Right forelimb (tissue), 1 donor: ENCODE measurements at regions not wholly inside any gene's neighbourhood (a gene's known extent, or its start where the extent isn't known, plus 50 kb on each side); places are given as distances from the start of the nearest gene placed in this dataset.
"Not testable (repeated sequence)": the region's sequence is repeated elsewhere in the genome, so short reads cannot be mapped to it uniquely, and the experiment has no call there.

Experiments used
- DNase-seq: peaks from one replicate; pipeline ENCODE4 v3.0.0-alpha.2; 2018

DNA sequence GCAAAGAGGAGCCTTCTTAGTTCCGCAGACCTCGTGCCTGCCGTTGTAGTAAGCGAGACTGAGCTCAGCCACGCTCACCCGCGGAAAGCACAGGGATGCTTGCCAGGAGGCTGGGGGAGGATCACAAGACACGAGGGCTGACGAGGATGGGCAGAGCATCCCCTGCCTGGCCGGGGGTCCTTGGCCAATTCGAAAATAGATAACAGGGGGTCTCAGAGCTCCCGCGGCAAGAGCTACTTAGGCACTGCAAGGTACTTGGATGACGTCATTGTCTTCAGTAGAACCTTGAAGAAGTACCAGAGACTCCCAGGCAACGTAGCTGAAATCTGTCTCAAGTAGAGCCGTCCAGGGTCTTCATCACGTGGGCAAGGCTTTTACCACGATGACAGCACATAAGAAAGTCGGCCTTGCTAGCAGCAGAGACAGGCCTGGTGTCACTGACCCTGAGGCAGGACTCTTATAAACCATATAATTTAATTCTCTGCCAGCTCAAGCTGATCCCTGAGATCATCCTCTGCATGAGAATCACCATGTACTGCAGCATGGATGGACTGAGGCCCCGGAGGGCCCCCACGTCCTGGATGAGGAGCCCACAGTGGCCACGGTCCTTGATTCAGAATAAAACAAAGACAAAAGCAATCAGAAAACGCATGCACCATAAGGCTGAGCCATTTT lies 81.9 kb downstream of the TMEM18 start:
- DNase-seq, result no peak

- no peak for DNase-seq
Measured at GRCh38 chr2:594297-594949, 82.8 kb downstream of the TMEM18 start.

- DNase-seq, result no peak
Measured at GRCh38 chr2:593356-594026, 83.7 kb downstream of the TMEM18 start.

GRCh38 chr2:592737-593136 lies 84.5 kb downstream of the TMEM18 start:
- DNase-seq, result no peak

DNA sequence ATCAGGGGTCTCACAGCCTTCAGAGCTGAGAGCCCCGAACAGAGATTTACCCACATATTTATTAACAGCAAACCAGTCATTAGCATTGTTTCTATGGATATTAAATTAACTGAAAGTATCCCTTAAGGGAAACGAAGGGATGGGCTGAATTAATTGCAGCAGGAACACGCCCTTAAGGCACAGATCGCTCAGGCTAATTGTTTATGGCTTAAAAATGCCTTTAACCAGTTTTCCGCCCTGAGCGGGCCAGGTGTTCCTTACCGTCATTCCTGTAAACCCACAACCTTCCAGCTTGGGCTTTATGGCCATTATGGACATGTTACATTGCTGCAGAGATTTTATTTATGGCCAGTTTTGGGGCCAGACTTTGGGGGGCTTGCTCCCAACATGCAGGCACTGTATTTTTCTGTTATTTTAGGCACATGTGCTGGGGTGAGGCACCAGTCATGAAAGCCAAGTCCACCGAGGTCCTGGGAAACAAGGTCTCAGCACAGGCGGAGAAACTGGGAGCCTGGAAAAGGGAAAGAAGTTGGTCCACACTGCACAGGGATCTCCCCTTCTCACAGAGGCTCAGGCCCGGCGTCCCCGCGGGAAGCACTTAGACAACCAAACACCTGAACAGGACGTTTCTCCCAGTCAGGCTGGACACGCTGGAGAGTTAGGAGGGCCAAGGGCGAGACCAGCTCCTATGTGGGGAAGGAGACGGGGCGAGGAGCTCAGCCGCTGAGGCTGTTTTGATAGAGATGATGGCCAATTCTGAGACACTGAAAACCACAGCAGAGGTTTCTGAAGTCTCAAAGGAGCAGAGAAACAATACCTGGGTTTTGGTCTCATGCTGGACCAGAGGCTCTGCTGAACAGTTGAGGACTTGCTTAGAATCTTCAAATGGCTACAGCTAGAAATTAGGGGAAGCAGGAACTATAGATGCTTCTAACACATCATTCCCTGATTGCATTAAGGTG lies 86.7 kb downstream of the TMEM18 start:
- DNase-seq, result no peak

- no peak for DNase-seq
Measured at GRCh38 chr2:589281-590130, 87.7 kb downstream of the TMEM18 start.

GRCh38 chr2:588074-588645 lies 89.0 kb downstream of the TMEM18 start:
- no peak for DNase-seq

GRCh38 chr2:587087-587960 lies 89.9 kb downstream of the TMEM18 start:
- no peak for DNase-seq

DNA sequence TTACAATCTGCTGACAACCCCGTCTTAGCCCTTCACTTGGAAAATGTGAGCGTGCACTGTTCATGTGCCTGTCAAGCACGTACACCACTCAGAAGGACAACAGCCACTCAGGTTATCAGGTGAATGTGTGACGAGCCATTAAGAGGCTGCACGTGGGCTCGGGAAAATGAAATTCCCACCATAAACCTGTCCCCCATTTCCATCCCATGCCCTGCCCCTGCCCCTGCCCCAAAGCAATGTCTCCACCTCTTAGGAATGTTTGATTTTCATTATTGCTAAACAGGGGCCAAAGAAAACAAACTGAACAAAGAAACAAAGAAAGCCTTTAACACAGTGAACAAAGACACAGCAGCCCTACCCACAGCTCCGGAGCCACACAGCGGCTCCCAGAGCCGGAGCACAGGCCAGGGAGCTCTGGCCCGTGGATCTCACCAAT lies 90.5 kb downstream of the TMEM18 start:
- DNase-seq, result no peak

- DNase-seq, result no peak
Measured at GRCh38 chr2:584863-585823, 92.1 kb downstream of the TMEM18 start.

DNA sequence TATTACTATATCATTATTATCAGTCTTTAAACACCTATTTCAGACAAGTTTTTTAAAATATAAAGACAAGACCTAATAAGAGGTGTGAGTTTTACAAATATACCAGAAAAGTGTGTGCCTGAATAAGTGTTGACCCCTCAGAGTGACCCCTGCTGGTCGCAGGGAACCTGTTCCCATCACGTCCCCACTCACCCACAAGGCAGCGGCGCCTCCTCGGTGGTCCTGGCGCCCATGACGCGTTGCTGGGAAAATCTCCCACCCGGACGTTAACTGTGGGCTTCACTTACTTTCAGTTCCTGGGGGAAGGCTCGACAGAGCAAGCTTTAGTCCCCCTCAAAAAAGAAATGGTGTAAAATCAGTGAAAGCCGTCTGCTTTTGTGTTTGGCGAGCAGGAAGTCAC lies 93.5 kb downstream of the TMEM18 start:
- no peak for DNase-seq

DNA sequence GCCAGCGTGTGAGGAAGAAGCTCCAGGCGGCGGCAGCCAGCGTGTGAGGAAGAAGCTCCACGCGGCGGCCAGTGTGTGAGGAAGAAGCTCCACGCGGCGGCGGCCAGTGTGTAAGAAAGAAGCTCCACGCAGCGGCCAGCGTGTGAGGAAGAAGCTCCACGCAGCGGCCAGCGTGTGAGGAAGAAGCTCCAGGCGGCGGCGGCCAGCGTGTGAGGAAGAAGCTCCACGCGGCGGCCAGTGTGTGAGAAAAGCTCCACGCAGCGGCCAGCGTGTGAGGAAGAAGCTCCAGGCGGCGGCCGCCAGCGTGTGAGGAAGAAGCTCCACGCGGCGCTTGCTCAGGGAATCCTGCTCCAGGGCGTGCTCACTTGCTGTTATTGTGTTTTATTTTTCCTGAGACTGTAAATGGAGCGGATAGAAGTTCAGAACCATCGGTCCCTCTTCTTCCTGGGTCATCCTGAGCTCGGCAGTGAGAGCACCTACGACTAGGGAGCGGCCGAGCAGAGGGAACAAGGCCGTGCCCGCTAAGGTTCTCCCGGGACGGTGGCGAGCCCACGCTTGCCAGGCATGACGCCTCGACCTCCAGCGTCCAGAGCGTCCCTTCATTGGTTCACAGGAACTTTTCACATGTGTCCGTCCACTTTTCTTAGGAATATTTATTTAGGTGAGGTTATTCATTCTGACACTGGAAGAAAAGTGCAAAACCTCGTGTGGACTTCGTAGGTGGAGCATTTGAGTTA lies 94.2 kb downstream of the TMEM18 start:
- DNase-seq, result no peak

DNA sequence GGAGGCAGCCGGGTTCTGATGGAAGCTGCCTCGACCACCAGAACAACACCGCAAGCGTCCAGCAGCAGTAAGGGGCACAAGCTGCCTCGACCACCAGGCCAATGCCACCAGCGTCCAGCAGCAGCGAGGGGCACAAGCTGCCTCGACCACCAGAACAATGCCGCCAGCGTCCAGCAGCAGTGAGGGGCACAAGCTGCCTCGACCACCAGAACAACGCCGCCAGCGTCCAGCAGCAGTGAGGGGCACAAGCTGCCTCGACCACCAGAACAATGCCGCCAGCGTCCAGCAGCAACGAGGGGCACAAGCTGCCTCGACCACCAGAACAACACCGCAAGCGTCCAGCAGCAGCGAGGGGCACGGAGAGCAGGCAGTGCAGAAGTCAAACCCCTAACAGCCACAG lies 94.9 kb downstream of the TMEM18 start:
- DNase-seq, result not testable (repeated sequence)

DNA sequence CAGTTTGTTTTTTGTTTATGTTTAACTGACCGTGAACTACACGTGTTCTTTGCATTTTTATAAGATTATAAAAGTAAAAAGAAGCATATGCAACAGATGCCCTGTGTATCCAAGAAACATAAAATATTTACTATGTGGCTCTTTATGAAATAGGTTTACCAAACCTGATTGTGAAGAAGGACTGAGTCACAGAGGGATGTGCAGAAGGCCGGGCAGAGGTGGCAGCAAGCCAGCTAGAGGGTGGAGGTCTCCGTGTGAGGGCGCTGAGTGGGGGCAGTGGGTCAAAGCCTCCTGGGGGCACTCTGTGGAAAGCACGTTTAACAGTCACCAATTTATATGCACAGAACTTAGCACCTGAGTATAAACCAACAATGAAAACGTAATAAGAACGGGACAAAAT lies 97.2 kb downstream of the TMEM18 start:
- no peak for DNase-seq

DNA sequence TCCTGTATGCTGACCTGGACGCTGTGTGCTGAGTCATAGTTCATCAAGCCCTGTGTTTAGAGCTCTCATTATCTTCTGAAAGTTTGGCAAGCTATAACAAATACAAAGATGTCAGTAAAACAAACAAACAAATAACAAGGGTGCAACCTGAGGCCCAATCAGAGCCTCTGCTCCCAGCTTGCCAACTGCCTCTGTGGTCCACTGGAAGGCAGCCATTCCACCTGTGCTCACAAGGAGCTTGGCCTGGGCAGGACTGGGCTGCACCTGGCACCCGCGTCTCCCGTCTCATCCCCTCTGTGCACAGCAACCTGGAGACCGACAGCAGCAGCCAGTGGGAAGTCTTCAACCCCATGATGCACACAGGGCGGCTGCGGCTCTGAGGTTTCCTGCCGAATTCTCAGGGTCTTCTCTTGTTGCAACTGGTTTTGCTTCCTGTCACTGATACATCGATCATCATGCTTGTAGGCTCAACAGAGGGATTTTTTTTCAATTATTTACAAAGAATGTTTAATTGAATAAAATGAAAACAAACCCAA lies 97.8 kb downstream of the TMEM18 start:
- DNase-seq, result no peak

DNA sequence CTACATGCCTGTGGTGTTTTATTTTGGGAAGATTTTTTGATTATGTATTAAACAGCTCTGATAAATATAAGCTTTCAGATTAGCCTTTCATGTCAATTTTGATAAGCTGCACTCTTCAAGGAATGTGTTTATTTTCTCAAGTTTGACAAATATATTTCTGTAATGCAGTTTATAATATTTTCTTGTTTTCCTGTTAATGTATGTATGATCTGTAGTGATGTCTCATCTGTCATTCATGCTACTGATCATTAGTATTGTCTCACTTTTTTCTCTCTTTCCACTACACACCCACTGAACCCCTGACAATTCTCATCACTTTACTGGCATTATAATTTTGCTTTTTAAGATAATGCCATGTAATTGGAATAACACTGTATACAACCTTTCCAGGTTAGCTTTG lies 100.9 kb downstream of the TMEM18 start:
- no peak for DNase-seq

DNA sequence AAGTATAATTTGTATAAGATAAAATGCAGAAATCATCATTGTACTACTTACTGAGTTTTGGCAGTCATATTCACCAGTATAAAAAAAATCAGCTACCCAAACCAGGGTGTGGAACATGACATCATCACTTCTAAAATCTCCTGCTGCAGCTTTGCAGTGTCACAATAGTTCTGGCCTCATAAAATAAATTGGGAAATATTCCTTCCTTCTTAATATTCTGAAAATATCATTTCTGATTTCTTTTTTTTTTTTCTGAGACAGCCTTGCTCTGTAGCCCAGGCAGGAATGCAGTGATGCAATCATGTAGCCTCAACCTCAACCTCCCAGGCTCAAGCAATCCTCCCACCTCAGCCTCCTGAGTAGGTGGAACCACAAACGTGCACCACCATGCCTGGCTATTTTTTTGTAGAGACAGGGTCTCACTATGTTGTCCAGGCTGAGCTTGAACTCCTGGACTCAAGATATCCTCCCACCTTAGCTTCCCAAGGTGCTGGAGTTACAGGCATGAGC lies 101.4 kb downstream of the TMEM18 start:
- DNase-seq, result no peak
